Ishikawa (cell line): ENCODE measurements at regions not wholly inside any gene's neighbourhood (a gene's known extent, or its start where the extent isn't known, plus 50 kb on each side); places are given as distances from the start of the nearest gene placed in this dataset.

ENCODE experiments used
- CEBPB ChIP-seq: IDR thresholded peaks from 2 replicates; pipeline ENCODE4 v1.6.1; 2012
- CREB1 ChIP-seq: IDR thresholded peaks from 2 replicates; pipeline ENCODE4 v1.6.1; 2012; ENCODE audit warnings: low read depth
- EGR1 ChIP-seq: IDR thresholded peaks from 2 replicates; pipeline ENCODE4 v1.6.1; 2012
- EP300 ChIP-seq: IDR thresholded peaks from 2 replicates; pipeline ENCODE4 v1.6.1; 2012; ENCODE audit warnings: borderline replicate concordance
- FOXM1 ChIP-seq: IDR thresholded peaks from 2 replicates; pipeline ENCODE4 v1.6.1; 2012; ENCODE audit warnings: low read depth, borderline replicate concordance
- NFIC ChIP-seq: IDR thresholded peaks from 2 replicates; pipeline ENCODE4 v1.6.1; 2012
- RAD21 ChIP-seq: IDR thresholded peaks from 2 replicates; pipeline ENCODE4 v1.6.1; 2012; ENCODE audit warnings: low read depth
- TAF1 ChIP-seq: IDR thresholded peaks from 2 replicates; pipeline ENCODE4 v1.6.1; 2012; ENCODE audit warnings: low read depth, mild to moderate bottlenecking
- TCF12 ChIP-seq: IDR thresholded peaks from 2 replicates; pipeline ENCODE4 v1.6.1; 2012; ENCODE audit warnings: low read depth
- TEAD4 ChIP-seq: IDR thresholded peaks from 2 replicates; pipeline ENCODE4 v1.6.1; 2012
- YY1 ChIP-seq: IDR thresholded peaks from 2 replicates; pipeline ENCODE4 v1.6.1; 2012; ENCODE audit warnings: low read depth
- ZBTB7A ChIP-seq: IDR thresholded peaks from 2 replicates; pipeline ENCODE4 v1.6.1; 2012; ENCODE audit warnings: low read depth
- TF ChIP-seq, protein P1 (sequence below): IDR thresholded peaks from 2 replicates; pipeline ENCODE4 v1.6.1; 2012
- TF ChIP-seq, protein P2 (sequence below): IDR thresholded peaks from 2 replicates; pipeline ENCODE4 v1.6.1; 2012; ENCODE audit warnings: low read depth, mild to moderate bottlenecking
- TF ChIP-seq, protein P3 (sequence below): IDR thresholded peaks from 2 replicates; pipeline ENCODE4 v1.6.1; 2012

DNA sequence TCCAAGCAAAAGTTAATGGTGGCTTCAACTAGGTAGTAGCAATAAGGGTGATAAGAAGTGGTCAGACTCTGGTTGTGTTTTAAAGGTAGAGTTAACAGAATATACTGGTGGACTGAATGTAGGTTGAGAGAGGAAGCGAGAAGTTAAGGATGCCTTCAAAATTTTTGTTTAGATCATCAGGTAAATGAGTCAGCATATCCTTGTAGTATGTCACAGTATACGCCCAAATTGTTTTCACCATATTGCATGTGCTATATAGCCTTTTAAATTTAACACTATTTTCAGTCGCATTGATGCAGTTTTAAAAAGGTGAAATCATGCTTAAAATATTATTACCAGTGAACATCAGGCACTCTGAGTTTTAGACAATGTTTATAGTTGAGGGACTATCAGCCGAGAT lies 74.6 kb downstream of the RBM11 start:
- TF ChIP-seq TAF1 (no peak), FOXM1 (no peak), TEAD4 (no peak)

DNA sequence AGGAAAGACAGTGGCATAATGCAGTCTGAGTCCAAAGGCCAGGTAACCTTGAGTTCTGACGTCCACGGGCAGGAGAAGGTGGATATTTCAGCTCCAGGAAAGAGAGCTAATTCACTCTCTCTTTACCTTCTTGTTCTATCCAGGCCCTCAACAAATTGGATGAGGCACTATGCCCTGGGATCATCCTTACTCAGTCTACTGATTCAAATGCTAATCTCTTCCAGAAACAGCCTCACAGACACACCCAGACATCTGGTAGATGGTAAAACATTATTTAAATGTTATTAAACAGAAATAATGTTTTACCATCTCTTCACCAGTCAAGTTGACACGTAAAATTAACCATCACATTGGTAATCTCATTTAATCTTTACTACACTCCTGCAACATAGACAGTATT lies 73.0 kb downstream of the RBM11 start:
- TF ChIP-seq TEAD4 = no peak
- no peak for TF ChIP-seq TAF1
- no peak for TF ChIP-seq NFIC
- no peak for TF ChIP-seq RAD21
- TF ChIP-seq, protein P1, sequence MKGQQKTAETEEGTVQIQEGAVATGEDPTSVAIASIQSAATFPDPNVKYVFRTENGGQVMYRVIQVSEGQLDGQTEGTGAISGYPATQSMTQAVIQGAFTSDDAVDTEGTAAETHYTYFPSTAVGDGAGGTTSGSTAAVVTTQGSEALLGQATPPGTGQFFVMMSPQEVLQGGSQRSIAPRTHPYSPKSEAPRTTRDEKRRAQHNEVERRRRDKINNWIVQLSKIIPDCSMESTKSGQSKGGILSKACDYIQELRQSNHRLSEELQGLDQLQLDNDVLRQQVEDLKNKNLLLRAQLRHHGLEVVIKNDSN = no peak

DNA sequence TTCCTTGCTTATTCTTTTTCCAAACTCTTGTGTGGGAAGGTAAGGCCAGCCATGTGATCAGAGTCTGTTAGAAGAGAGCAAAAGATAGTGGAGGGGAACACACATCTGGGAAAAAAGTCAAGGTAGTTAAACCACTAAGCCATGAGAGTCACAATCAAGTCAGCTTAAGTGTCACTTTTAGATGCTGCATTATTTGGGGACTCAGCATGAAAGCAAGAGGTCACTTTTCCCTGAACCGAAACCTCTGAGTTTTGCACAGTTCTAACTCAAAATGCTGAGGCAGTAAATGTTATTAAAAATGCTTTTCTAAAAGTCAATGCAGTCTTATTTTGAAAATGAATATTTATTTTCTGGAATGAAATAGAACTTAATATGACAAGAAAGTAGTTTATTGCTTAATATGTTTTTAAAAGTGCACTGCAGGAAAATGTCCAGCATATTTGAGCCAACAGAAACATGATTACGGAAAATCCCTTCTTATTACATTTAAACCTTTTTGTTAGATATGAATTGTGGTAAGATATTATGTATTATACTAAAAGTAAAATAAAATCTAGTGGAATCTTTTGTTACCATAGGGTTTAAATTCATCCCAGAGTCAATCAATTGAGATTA lies 69.3 kb downstream of the RBM11 start:
- TF ChIP-seq YY1 = no peak
- no peak for TF ChIP-seq TCF12
- TF ChIP-seq, protein P1 = no peak
- no peak for TF ChIP-seq EGR1
- TF ChIP-seq EP300 = no peak
- TF ChIP-seq ZBTB7A = no peak
- no peak for TF ChIP-seq TEAD4
- TF ChIP-seq, protein P2, sequence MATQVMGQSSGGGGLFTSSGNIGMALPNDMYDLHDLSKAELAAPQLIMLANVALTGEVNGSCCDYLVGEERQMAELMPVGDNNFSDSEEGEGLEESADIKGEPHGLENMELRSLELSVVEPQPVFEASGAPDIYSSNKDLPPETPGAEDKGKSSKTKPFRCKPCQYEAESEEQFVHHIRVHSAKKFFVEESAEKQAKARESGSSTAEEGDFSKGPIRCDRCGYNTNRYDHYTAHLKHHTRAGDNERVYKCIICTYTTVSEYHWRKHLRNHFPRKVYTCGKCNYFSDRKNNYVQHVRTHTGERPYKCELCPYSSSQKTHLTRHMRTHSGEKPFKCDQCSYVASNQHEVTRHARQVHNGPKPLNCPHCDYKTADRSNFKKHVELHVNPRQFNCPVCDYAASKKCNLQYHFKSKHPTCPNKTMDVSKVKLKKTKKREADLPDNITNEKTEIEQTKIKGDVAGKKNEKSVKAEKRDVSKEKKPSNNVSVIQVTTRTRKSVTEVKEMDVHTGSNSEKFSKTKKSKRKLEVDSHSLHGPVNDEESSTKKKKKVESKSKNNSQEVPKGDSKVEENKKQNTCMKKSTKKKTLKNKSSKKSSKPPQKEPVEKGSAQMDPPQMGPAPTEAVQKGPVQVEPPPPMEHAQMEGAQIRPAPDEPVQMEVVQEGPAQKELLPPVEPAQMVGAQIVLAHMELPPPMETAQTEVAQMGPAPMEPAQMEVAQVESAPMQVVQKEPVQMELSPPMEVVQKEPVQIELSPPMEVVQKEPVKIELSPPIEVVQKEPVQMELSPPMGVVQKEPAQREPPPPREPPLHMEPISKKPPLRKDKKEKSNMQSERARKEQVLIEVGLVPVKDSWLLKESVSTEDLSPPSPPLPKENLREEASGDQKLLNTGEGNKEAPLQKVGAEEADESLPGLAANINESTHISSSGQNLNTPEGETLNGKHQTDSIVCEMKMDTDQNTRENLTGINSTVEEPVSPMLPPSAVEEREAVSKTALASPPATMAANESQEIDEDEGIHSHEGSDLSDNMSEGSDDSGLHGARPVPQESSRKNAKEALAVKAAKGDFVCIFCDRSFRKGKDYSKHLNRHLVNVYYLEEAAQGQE = no peak
- no peak for TF ChIP-seq NFIC
- TF ChIP-seq FOXM1 = no peak
- no peak for TF ChIP-seq CEBPB
- TF ChIP-seq, protein P3, sequence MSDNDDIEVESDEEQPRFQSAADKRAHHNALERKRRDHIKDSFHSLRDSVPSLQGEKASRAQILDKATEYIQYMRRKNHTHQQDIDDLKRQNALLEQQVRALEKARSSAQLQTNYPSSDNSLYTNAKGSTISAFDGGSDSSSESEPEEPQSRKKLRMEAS = no peak
- no peak for TF ChIP-seq RAD21
- TF ChIP-seq CREB1 = no peak
- TF ChIP-seq TAF1 = no peak

DNA sequence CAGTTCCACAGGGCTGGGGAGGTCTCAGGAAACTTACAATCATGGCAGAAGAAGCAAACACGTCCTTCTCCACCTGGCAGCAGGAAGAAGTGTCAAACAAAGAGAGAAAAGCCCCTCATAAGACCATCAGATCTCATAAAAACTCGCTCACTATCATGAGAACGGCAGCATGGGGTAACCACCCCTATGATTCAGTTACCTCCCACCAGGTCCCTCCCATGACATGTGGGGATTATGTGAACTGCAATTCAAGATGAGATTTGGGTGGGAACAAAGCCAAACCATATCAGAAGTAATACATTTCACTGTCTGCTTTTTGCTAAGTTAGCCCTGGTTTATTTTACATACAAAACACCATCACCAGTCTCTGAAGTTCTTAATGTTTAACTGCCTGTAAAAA lies 68.5 kb downstream of the RBM11 start:
- TF ChIP-seq, protein P3 = no peak
- TF ChIP-seq RAD21 = no peak
- no peak for TF ChIP-seq TAF1
- TF ChIP-seq TEAD4 = no peak
- no peak for TF ChIP-seq TCF12
- TF ChIP-seq ZBTB7A = no peak
- TF ChIP-seq, protein P2 = no peak
- no peak for TF ChIP-seq CREB1
- TF ChIP-seq, protein P1 = no peak
- TF ChIP-seq YY1 = no peak
- no peak for TF ChIP-seq CEBPB
- TF ChIP-seq FOXM1 = no peak
- no peak for TF ChIP-seq EGR1
- TF ChIP-seq NFIC = no peak
- no peak for TF ChIP-seq EP300
